SK-N-SH (cell line): ENCODE measurements at regions not wholly inside any gene's neighbourhood (a gene's known extent, or its start where the extent isn't known, plus 50 kb on each side); places are given as distances from the start of the nearest gene placed in this dataset.

Source experiments
- CTCF ChIA-PET: fragments of 300-600, 350-600 bp; formaldehyde crosslinking; extraction: SDS; loops from one replicate; lab custom pipeline; 2021; lab: Yijun Ruan, JAX
- POLR2A ChIA-PET: fragments of 350-600 bp; sonication (Branson Sonifier 250); formaldehyde crosslinking; extraction: SDS; loops from one replicate; lab custom pipeline; 2020; ENCODE audit warnings: antibody characterized with exemption, inconsistent platforms; lab: Yijun Ruan, JAX
- DNase-seq: peaks from one replicate; pipeline ENCODE4 v3.0.0; 2012
- H2AFZ ChIP-seq: fragments of 200-600 bp; sonication (generic); 2 replicates; pipeline ENCODE4 v1.8.1; 2016; ENCODE audit warnings: antibody characterized with exemption, mild to moderate bottlenecking, low read depth
- H3F3A ChIP-seq: fragments of 200-600 bp; sonication (generic); replicated peaks from 2 replicates; pipeline ENCODE3; 2016; ENCODE audit warnings: antibody characterized with exemption, mild to moderate bottlenecking; ENCODE audit not compliant: insufficient read depth
- H3K27ac ChIP-seq, 2 experiments: fragments of 200-500 bp in 1 of 2; fragments of 200-600 bp in 1 of 2; sonication (Bioruptor generic) in 1 of 2; sonication (generic), shearing (Covaris generic) in 1 of 2; 2 replicates each; pipeline versions ENCODE4 v1.5.1 to v1.6.1; 2014 to 2016; ENCODE audit warnings: low read depth in 2 of 2, inconsistent platforms in 1 of 2, low read length in 1 of 2, mild to moderate bottlenecking in 1 of 2, mixed read lengths in 1 of 2
- H3K27me3 ChIP-seq: fragments of 200-600 bp; sonication (generic), shearing (Covaris generic); 2 replicates; pipeline ENCODE4 v1.6.1; 2016; ENCODE audit warnings: mixed run types; ENCODE audit not compliant: insufficient read depth
- H3K36me3 ChIP-seq, 2 experiments: fragments of 200-500 bp in 1 of 2; fragments of 200-600 bp in 1 of 2; sonication (Bioruptor generic) in 1 of 2; sonication (generic) in 1 of 2; replicated peaks in 1 of 2; 2 replicates each; pipeline versions ENCODE3 to v1.5.1; 2014 to 2016; ENCODE audit warnings: low read length in 1 of 2, mild to moderate bottlenecking in 1 of 2; ENCODE audit not compliant: insufficient read depth in 2 of 2, control insufficient read depth in 1 of 2
- H3K4me1 ChIP-seq, 2 experiments: fragments of 200-500 bp in 1 of 2; fragments of 200-600 bp in 1 of 2; sonication (Bioruptor generic) in 1 of 2; sonication (generic), shearing (Covaris generic) in 1 of 2; 2 replicates each; pipeline versions ENCODE4 v1.5.1 to v1.6.1; 2014 to 2016; ENCODE audit warnings: low read depth in 1 of 2, low read length in 1 of 2, mixed run types in 1 of 2; ENCODE audit not compliant: insufficient read depth in 2 of 2, control insufficient read depth in 1 of 2
- H3K4me2 ChIP-seq: fragments of 200-600 bp; sonication (generic), shearing (Covaris generic); 2 replicates; pipeline ENCODE4 v1.6.1; 2017; ENCODE audit warnings: mixed run types
- H3K4me3 ChIP-seq, 2 experiments: fragments of 200-500 bp in 1 of 2; fragments of 200-600 bp in 1 of 2; sonication (Bioruptor generic) in 1 of 2; sonication (generic), shearing (Covaris generic) in 1 of 2; 2 replicates each; pipeline versions ENCODE4 v1.5.1 to v1.8.1; 2014 to 2016; ENCODE audit warnings: low read depth in 2 of 2, inconsistent platforms in 1 of 2, low read length in 1 of 2, mild to moderate bottlenecking in 1 of 2, mixed read lengths in 1 of 2, moderate library complexity in 1 of 2
- H3K79me2 ChIP-seq: fragments of 200-600 bp; sonication (generic); 2 replicates; pipeline ENCODE4 v1.8.1; 2017; ENCODE audit warnings: mild to moderate bottlenecking; ENCODE audit not compliant: insufficient read depth
- H3K9ac ChIP-seq: fragments of 200-600 bp; sonication (generic); 2 replicates; pipeline ENCODE4 v1.6.1; 2017; ENCODE audit warnings: mixed run types
- H3K9me2 ChIP-seq: fragments of 200-600 bp; sonication (generic); 2 replicates; pipeline ENCODE4 v1.6.1; 2017; ENCODE audit warnings: mixed run types
- H3K9me3 ChIP-seq: fragments of 200-600 bp; sonication (generic); 2 replicates; pipeline ENCODE4 v1.6.1; 2017; ENCODE audit warnings: mixed run types, mild to moderate bottlenecking, moderate library complexity
- H4K20me1 ChIP-seq: fragments of 200-600 bp; sonication (generic); 2 replicates; pipeline ENCODE4 v1.6.1; 2017; ENCODE audit warnings: mild to moderate bottlenecking, mixed run types; ENCODE audit not compliant: insufficient read depth
- ELF1 ChIP-seq: IDR thresholded peaks from 2 replicates; pipeline ENCODE4 v1.4.0; 2012
- FOXJ3 ChIP-seq: sonication (generic); formaldehyde crosslinking; IDR thresholded peaks from 2 replicates; pipeline ENCODE4 v1.5.1; 2020; ENCODE audit warnings: mild to moderate bottlenecking, missing genetic modification reagents
- FOXM1 ChIP-seq: IDR thresholded peaks from 2 replicates; pipeline ENCODE4 v1.4.0; 2012; ENCODE audit warnings: low read depth, mild to moderate bottlenecking
- GABPA ChIP-seq: IDR thresholded peaks from 2 replicates; pipeline ENCODE4 v1.4.0; 2012; ENCODE audit warnings: low read depth, mild to moderate bottlenecking
- GATA2 ChIP-seq: sonication (generic); formaldehyde crosslinking; IDR thresholded peaks from 2 replicates; pipeline ENCODE4 v1.5.0; 2020; ENCODE audit warnings: mild to moderate bottlenecking, missing genetic modification reagents
- MXI1 ChIP-seq: IDR thresholded peaks from 2 replicates; pipeline ENCODE4 v1.6.1; 2012; ENCODE audit warnings: mild to moderate bottlenecking, low read depth, low read length, improper control_type of control experiment
- NRF1 ChIP-seq: IDR thresholded peaks from 2 replicates; pipeline ENCODE4 v1.6.1; 2012; ENCODE audit warnings: low read depth, mild to moderate bottlenecking, low read length
- RAD21 ChIP-seq: IDR thresholded peaks from 2 replicates; pipeline ENCODE4 v1.6.1; 2012; ENCODE audit warnings: mild to moderate bottlenecking, low read length
- RXRA ChIP-seq: IDR thresholded peaks from 2 replicates; pipeline ENCODE4 v1.4.0; 2012; ENCODE audit warnings: low read depth, mild to moderate bottlenecking, borderline replicate concordance
- SIN3A ChIP-seq: IDR thresholded peaks from 2 replicates; pipeline ENCODE4 v1.6.1; 2012; ENCODE audit warnings: low read depth, mild to moderate bottlenecking, low read length, moderate library complexity, borderline replicate concordance
- USF2 ChIP-seq: fragments of 150-350 bp; IDR thresholded peaks from 2 replicates; pipeline ENCODE4 v1.6.1; 2017; ENCODE audit warnings: antibody characterized with exemption, low read length, low read depth, borderline replicate concordance
- YY1 ChIP-seq: IDR thresholded peaks from 2 replicates; pipeline ENCODE4 v1.4.0; 2012; ENCODE audit warnings: low read depth, mild to moderate bottlenecking
- WGBS: methylation state at CpG from one replicate; pipeline ENCODE4 v1.1.6; 2017; ENCODE audit warnings: low lambda C conversion rate; 5-methylcytosine and 5-hydroxymethylcytosine counted together
- TF ChIP-seq, protein P1 (sequence below): IDR thresholded peaks from 2 replicates; pipeline ENCODE4 v1.6.1; 2012; ENCODE audit warnings: mild to moderate bottlenecking, low read depth, low read length, moderate library complexity

GRCh38 chr14:30798961-30799360 is 75.4 kb upstream of the COCH start:
- no peak overlapping the region for H3K4me3 ChIP-seq
- no peaks in the 10 kb centered on the region for H3F3A ChIP-seq
- ChIA-PET POLR2A (no interaction called here), CTCF (no interaction called here)
- H4K20me1 ChIP-seq: no peaks in the 10 kb centered on the region
- H3K4me2 ChIP-seq: no peak overlapping the region
- no peaks in the 10 kb centered on the region for H3K4me1 ChIP-seq
- H3K9me3 ChIP-seq: no peaks in the 10 kb centered on the region
- H3K9ac ChIP-seq: no peak overlapping the region
- H2AFZ ChIP-seq: no peak overlapping the region
- no peak for DNase-seq
- H3K36me3 ChIP-seq: no peaks in the 10 kb centered on the region
- H3K79me2 ChIP-seq: no peaks in the 10 kb centered on the region
- WGBS: 16% methylated on average over 2 of the region's 2 CpGs
- no peaks in the 10 kb centered on the region for H3K27me3 ChIP-seq
- H3K27ac ChIP-seq: no peak overlapping the region
- no peak for TF ChIP-seq FOXJ3 (CRISPR knock-in tag)
- TF ChIP-seq, all 33 proteins: peak for 0
- no peaks in the 10 kb centered on the region for H3K9me2 ChIP-seq

- ChIA-PET CTCF (no interaction called here), POLR2A (no interaction called here)
- no peak for DNase-seq
- H3F3A ChIP-seq: no peaks in the 10 kb centered on the region
- no peak overlapping the region for H3K4me2 ChIP-seq
- H3K79me2 ChIP-seq: no peaks in the 10 kb centered on the region
- TF ChIP-seq RXRA (no peak), MXI1 (no peak), NRF1 (no peak), FOXM1 (no peak), GATA2 (no peak), RAD21 (no peak), GABPA (no peak), SIN3A (no peak), USF2 (no peak), YY1 (no peak), ELF1 (no peak)
- TF ChIP-seq, protein P1, sequence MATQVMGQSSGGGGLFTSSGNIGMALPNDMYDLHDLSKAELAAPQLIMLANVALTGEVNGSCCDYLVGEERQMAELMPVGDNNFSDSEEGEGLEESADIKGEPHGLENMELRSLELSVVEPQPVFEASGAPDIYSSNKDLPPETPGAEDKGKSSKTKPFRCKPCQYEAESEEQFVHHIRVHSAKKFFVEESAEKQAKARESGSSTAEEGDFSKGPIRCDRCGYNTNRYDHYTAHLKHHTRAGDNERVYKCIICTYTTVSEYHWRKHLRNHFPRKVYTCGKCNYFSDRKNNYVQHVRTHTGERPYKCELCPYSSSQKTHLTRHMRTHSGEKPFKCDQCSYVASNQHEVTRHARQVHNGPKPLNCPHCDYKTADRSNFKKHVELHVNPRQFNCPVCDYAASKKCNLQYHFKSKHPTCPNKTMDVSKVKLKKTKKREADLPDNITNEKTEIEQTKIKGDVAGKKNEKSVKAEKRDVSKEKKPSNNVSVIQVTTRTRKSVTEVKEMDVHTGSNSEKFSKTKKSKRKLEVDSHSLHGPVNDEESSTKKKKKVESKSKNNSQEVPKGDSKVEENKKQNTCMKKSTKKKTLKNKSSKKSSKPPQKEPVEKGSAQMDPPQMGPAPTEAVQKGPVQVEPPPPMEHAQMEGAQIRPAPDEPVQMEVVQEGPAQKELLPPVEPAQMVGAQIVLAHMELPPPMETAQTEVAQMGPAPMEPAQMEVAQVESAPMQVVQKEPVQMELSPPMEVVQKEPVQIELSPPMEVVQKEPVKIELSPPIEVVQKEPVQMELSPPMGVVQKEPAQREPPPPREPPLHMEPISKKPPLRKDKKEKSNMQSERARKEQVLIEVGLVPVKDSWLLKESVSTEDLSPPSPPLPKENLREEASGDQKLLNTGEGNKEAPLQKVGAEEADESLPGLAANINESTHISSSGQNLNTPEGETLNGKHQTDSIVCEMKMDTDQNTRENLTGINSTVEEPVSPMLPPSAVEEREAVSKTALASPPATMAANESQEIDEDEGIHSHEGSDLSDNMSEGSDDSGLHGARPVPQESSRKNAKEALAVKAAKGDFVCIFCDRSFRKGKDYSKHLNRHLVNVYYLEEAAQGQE: no peak
- no peaks in the 10 kb centered on the region for H4K20me1 ChIP-seq
- no peaks in the 10 kb centered on the region for H3K9me2 ChIP-seq
- WGBS: 32% methylated on average over 1 of the region's 1 CpG
- H2AFZ ChIP-seq: no peak overlapping the region
- H3K4me3 ChIP-seq: no peak overlapping the region
- no peak overlapping the region for H3K27ac ChIP-seq
- H3K36me3 ChIP-seq: no peaks in the 10 kb centered on the region
- no peaks in the 10 kb centered on the region for H3K4me1 ChIP-seq
- no peaks in the 10 kb centered on the region for H3K27me3 ChIP-seq
- no peaks in the 10 kb centered on the region for H3K9me3 ChIP-seq
- H3K9ac ChIP-seq: no peak overlapping the region
Observed at GRCh38 chr14:30799933-30800332, 74.4 kb upstream of the COCH start.
